Stomach (tissue), 4 donors: ENCODE measurements at regions not wholly inside any gene's neighbourhood (a gene's known extent, or its start where the extent isn't known, plus 50 kb on each side); places are given as distances from the start of the nearest gene placed in this dataset.

Source experiments
- CTCF ChIP-seq, 7 experiments: fragments of 450-650 bp in 4 of 7; fragments of 200-600 bp in 3 of 7; sonication (generic) in 3 of 7; IDR thresholded peaks; one replicate each; pipeline ENCODE4 v1.5.1; 2016 to 2019; ENCODE audit warnings: antibody characterized with exemption in 7 of 7, control low read depth in 2 of 7, mild to moderate bottlenecking in 1 of 7
- EP300 ChIP-seq: sonication (generic); formaldehyde crosslinking; IDR thresholded peaks from one replicate; pipeline ENCODE4 v1.6.1; 2017; ENCODE audit warnings: antibody characterized with exemption
- POLR2A ChIP-seq, 4 donors: fragments of 450-650 bp; IDR thresholded peaks; one replicate each; pipeline ENCODE4 v1.6.1; 2016; ENCODE audit warnings: antibody characterized with exemption in 4 of 4, control low read depth in 2 of 4, mild to moderate bottlenecking in 1 of 4, moderate library complexity in 1 of 4
- POLR2AphosphoS5 ChIP-seq, 3 donors: sonication (generic); formaldehyde crosslinking; IDR thresholded peaks; one replicate each; pipeline ENCODE4 v1.6.1; 2016; ENCODE audit warnings: antibody characterized with exemption in 3 of 3

GRCh38 chr20:48285656-48286055, 500.4 kb upstream of the SULF2 start:
- TF ChIP-seq CTCF (IDR thresholded peaks at IDR 0.05): no peak
- TF ChIP-seq POLR2AphosphoS5 (IDR thresholded peaks at IDR 0.05): no peak
- TF ChIP-seq POLR2A (IDR thresholded peaks at IDR 0.05): no peak
- no peak for TF ChIP-seq EP300
